Activated CD8-positive, alpha-beta T cell treated with anti-CD3 and anti-CD28 coated beads for 36 hours (primary cell): ENCODE measurements at regions not wholly inside any gene's neighbourhood (a gene's known extent, or its start where the extent isn't known, plus 50 kb on each side); places are given as distances from the start of the nearest gene placed in this dataset.

Experiments
- ATAC-seq: fragments of 200-7000 bp; cut with Tn5 transposase; one replicate; pipeline ENCODE4 v1.10.0; 2021; ENCODE audit warnings: mild to moderate bottlenecking, moderate library complexity
- CTCF ChIA-PET: fragments of 350-600 bp; sonication (Branson Sonifier 250); formaldehyde crosslinking; loops from one replicate; lab custom pipeline; 2021; ENCODE audit warnings: antibody characterized with exemption; lab: Charles Lee
- POLR2A ChIA-PET: fragments of 350-600 bp; sonication (Branson Sonifier 250); formaldehyde crosslinking; loops from one replicate; lab custom pipeline; 2021; ENCODE audit warnings: antibody characterized with exemption; lab: Charles Lee
- DNase-seq: peaks from one replicate; pipeline ENCODE4 v3.0.0-alpha.2; 2020
- H3K27ac Mint-ChIP-seq: one replicate; pipeline ENCODE4 v1.8.0; 2021; ENCODE audit warnings: mild to moderate bottlenecking, mixed read lengths
- H3K27me3 Mint-ChIP-seq: one replicate; pipeline ENCODE4 v1.8.0; 2021; ENCODE audit warnings: mixed read lengths
- H3K36me3 Mint-ChIP-seq: one replicate; pipeline ENCODE4 v1.8.0; 2021; ENCODE audit warnings: low read depth, mixed read lengths
- H3K4me1 Mint-ChIP-seq: one replicate; pipeline ENCODE4 v1.8.0; 2021; ENCODE audit warnings: low read depth, mixed read lengths
- H3K4me3 Mint-ChIP-seq: one replicate; pipeline ENCODE4 v1.8.0; 2021; ENCODE audit warnings: mild to moderate bottlenecking, moderate library complexity, mixed read lengths
- H3K9me3 Mint-ChIP-seq: one replicate; pipeline ENCODE4 v1.8.0; 2021; ENCODE audit warnings: mixed read lengths
- CTCF ChIP-seq: fragments of 200-600 bp; IDR thresholded peaks from one replicate; pipeline ENCODE4 v1.8.0; 2022; ENCODE audit warnings: antibody characterized with exemption, mild to moderate bottlenecking
- intact Hi-C: fragments of 100-400 bp; cut with micrococcal nuclease; formaldehyde crosslinking; loops from one replicate; pipeline ENCODE4 v1.10.0; 2022

GRCh38 chr21:8991088-8991907, 1530.1 kb upstream of the TPTE start:
- POLR2A ChIA-PET = no interaction called here
- H3K27ac Mint-ChIP-seq = no peak overlapping the region
- peaks cover 33% of the 10 kb centered on the region for H3K9me3 Mint-ChIP-seq
- DNase-seq (no peak), ATAC-seq (no peak)
- CTCF ChIA-PET = no interaction called here
- no peak overlapping the region for H3K4me3 Mint-ChIP-seq
- peaks cover 35% of the 10 kb centered on the region for H3K27me3 Mint-ChIP-seq
- intact Hi-C loops = no loop called here
- H3K4me1 Mint-ChIP-seq = no peaks in the 10 kb centered on the region
- H3K36me3 Mint-ChIP-seq = no peaks in the 10 kb centered on the region
- TF ChIP-seq CTCF = no peak

- DNase-seq (no peak), ATAC-seq (peak; percentile 14)
- ChIA-PET CTCF (no interaction called here), POLR2A (no interaction called here)
- Mint-ChIP-seq H3K9me3 (peaks cover 34% of the 10 kb centered on the region), H3K4me1 (no peaks in the 10 kb centered on the region), H3K27ac (no peak overlapping the region), H3K27me3 (peaks cover 35% of the 10 kb centered on the region), H3K36me3 (no peaks in the 10 kb centered on the region), H3K4me3 (no peak overlapping the region)
- TF ChIP-seq CTCF = no peak
- intact Hi-C loops = no loop called here
Observed at GRCh38 chr21:8991968-8992621, 1529.3 kb upstream of the TPTE start.

GRCh38 chr21:8992731-8993174, 1528.6 kb upstream of the TPTE start:
- no peak overlapping the region for H3K27ac Mint-ChIP-seq
- peaks cover 34% of the 10 kb centered on the region for H3K9me3 Mint-ChIP-seq
- DNase-seq = no peak
- CTCF ChIA-PET = no interaction called here
- H3K4me1 Mint-ChIP-seq = no peaks in the 10 kb centered on the region
- no peak for TF ChIP-seq CTCF
- peak; percentile 8 for ATAC-seq
- H3K4me3 Mint-ChIP-seq = no peak overlapping the region
- intact Hi-C loops = no loop called here
- H3K27me3 Mint-ChIP-seq = peaks cover 35% of the 10 kb centered on the region
- no peaks in the 10 kb centered on the region for H3K36me3 Mint-ChIP-seq
- POLR2A ChIA-PET = no interaction called here

- no peak for TF ChIP-seq CTCF
- DNase-seq (no peak), ATAC-seq (no peak)
- Mint-ChIP-seq H3K4me3 (no peak overlapping the region), H3K9me3 (peaks cover 34% of the 10 kb centered on the region), H3K36me3 (no peaks in the 10 kb centered on the region), H3K27ac (no peak overlapping the region), H3K4me1 (no peaks in the 10 kb centered on the region), H3K27me3 (peaks cover 35% of the 10 kb centered on the region)
- CTCF ChIA-PET = no interaction called here
- POLR2A ChIA-PET = no interaction called here
- intact Hi-C loops = no loop called here
Observed at GRCh38 chr21:8993284-8993942, 1528.0 kb upstream of the TPTE start.
